Astrocyte of the spinal cord (primary cell): ENCODE measurements at regions not wholly inside any gene's neighbourhood (a gene's known extent, or its start where the extent isn't known, plus 50 kb on each side); places are given as distances from the start of the nearest gene placed in this dataset.
A peak's percentile ranks its signal among the peaks of the same experiment; 100 is the strongest.

Experiments
- DNase-seq: peaks from one replicate; pipeline ENCODE4 v3.0.0; 2011; ENCODE audit warnings: low read depth, low spot score
- H3K4me3 ChIP-seq: 2 replicates; pipeline ENCODE4 v1.5.1; 2011; ENCODE audit warnings: low read depth, mild to moderate bottlenecking, low read length, moderate library complexity
- CTCF ChIP-seq: IDR thresholded peaks from 2 replicates; pipeline ENCODE4 v1.5.1; 2012; ENCODE audit warnings: low read depth, mild to moderate bottlenecking, low read length, inconsistent platforms
- in situ Hi-C: cut with HindIII; loops from 2 replicates; pipeline ENCODE4 v1.10.0; 2017; ENCODE audit warnings: low sequenced_read_pairs

- no peak overlapping the region for H3K4me3 ChIP-seq
- in situ Hi-C loops: no loop called here
- no peak for TF ChIP-seq CTCF
- DNase-seq: no peak
Observed at GRCh38 chr6:3571250-3571681, 114.4 kb upstream of the SLC22A23 start.

GRCh38 chr6:3569816-3570215 is 113.0 kb upstream of the SLC22A23 start:
- no peak overlapping the region for H3K4me3 ChIP-seq
- no peak for TF ChIP-seq CTCF
- DNase-seq: no peak
- in situ Hi-C loops: no loop called here

- no peak for DNase-seq
- no peak overlapping the region for H3K4me3 ChIP-seq
- TF ChIP-seq CTCF: no peak
- in situ Hi-C loops: no loop called here
Observed at GRCh38 chr6:3568396-3569082, 111.7 kb upstream of the SLC22A23 start.

- no peak for TF ChIP-seq CTCF
- in situ Hi-C loops: no loop called here
- H3K4me3 ChIP-seq: no peak overlapping the region
- DNase-seq: peak; percentile 57
Observed at GRCh38 chr6:3566812-3567211, 110.0 kb upstream of the SLC22A23 start.

- no peak for TF ChIP-seq CTCF
- H3K4me3 ChIP-seq: no peak overlapping the region
- no peak for DNase-seq
- in situ Hi-C loops: no loop called here
Observed at GRCh38 chr6:3565291-3565690, 108.4 kb upstream of the SLC22A23 start.

- in situ Hi-C loops: no loop called here
- peak; percentile 42 for TF ChIP-seq CTCF
- H3K4me3 ChIP-seq: no peak overlapping the region
- peak; percentile 58 for DNase-seq
Observed at GRCh38 chr6:3561725-3562124, 104.9 kb upstream of the SLC22A23 start.
